Ramos (cell line): ENCODE measurements at regions not wholly inside any gene's neighbourhood (a gene's known extent, or its start where the extent isn't known, plus 50 kb on each side); places are given as distances from the start of the nearest gene placed in this dataset.

ENCODE experiments used
- in situ Hi-C: fragments of 300-500 bp; cut with MboI; formaldehyde crosslinking; loops from one replicate; pipeline ENCODE4 v1.14.3; 2022; ENCODE audit warnings: low sequenced_read_pairs; ENCODE audit not compliant: unreplicated experiment

GRCh38 chr5:61679562-61679961 lies 347.5 kb downstream of the ZSWIM6 start:
- in situ Hi-C loops: no loop called here

DNA sequence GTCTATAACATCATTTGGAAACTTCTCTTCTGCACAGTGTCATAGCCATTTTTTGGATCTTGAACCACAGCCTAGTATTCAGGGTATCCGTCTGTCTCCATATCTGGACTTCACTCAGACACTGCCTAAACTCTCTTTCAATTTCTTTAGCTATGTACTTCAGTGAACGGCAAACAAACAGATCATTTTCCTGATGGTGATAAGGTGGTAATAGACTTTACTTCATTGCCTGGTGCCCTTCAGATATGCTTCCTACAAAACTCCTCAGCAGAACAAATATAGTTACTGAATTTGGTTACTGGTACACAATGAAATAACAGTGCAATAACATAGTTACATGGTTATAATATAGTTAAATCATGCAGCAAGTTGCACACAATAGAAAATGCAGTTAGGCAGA lies 348.2 kb downstream of the ZSWIM6 start:
- in situ Hi-C loops: no loop called here

DNA sequence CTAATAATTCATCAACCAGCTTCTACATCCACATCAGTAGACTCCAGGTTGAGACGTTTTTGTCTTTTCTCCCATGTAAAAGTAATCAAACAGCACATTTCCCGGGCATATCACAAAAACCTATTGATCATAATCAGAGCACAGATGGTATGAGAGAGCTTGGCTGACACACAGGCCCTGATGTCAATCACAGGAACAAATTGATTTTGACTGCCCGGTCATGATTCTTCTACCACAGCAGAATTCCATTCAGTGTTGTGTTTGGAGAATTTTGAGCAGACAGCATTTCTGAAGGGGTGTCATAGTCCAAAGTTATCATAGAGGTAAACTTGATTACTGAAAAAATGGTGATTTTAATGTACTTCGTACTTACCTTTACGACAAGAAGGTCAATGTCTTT lies 351.1 kb downstream of the ZSWIM6 start:
- in situ Hi-C loops: no loop called here

- in situ Hi-C loops: no loop called here
These were observed 351.9 kb downstream of the ZSWIM6 start for GRCh38 chr5:61683926-61684325.

- in situ Hi-C loops: no loop called here
These were observed 354.6 kb downstream of the ZSWIM6 start for GRCh38 chr5:61686491-61687257.

GRCh38 chr5:61687371-61687770 lies 355.3 kb downstream of the ZSWIM6 start:
- in situ Hi-C loops: no loop called here

- in situ Hi-C loops: no loop called here
These were observed 357.2 kb downstream of the ZSWIM6 start for GRCh38 chr5:61689153-61689846.

DNA sequence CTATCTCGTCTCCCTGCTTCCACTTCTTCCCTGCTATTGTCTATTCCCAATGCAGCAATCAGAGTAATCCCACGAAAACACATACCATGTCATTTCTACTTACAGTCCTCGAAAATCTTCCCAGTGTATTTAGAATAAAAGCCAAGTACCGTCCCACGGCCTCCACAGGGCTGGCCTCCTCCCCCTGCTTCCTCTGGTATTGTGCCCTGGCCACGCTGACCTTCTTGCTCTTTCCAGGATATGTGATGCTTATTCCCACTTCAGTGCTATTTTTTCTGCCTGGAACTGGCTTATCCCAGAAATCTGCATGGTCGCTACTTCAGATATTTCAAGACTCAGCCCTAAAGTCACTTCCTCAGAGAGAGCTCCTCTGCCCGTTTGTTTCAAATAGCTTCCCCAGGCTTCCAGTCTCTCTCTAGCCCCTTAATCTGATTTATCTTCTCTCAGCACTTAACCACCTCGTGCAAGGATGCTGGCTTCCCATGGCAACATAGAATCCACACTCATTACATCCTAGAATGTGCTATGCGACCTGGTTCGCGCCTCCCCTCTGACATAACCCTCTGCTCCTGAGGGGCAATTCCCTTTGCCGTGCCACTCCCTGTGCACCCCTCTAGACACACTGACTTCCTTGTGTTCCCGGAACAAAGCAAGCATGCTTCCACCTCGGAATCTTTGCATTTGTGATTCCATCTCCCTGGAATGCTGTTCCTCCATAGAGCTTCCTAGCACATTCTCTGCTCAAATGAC lies 365.9 kb downstream of the ZSWIM6 start:
- in situ Hi-C loops: no loop called here

DNA sequence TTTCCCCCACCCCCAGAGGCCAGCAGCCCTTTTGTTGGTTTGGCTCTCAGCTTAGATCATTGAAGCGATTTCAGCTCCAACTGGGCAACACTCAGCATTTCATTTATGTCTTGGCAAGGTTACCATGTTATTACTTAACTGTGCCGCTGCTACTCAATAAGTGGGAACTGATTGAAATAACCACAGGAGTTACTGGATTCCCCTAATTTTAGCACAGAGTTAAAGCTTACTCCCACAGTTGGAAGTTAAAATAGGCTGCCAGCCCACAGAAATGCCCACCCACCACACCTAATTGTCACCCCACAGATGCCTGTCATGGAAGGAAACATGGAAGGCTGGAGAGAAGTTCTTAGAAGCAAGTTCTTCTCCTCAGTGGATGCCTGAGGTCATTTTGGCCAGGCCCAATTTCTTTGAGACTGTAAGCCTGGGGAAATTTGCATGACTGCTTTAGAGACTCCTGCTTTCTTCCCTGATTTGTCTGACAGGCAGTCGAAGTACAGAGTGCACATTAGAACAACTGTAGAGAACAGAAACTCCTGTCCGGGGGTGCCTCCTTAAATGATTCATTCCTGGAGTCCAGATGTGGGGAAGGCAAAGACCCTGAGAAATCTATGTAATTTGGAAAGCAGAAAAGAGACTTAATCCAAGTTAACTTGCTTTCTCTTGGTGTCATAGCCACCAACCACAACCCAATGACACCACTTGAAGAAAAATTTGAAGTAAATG lies 370.0 kb downstream of the ZSWIM6 start:
- in situ Hi-C loops: no loop called here

- in situ Hi-C loops: no loop called here
These were observed 370.7 kb downstream of the ZSWIM6 start for GRCh38 chr5:61702784-61703183.

GRCh38 chr5:61704289-61704688 lies 372.2 kb downstream of the ZSWIM6 start:
- in situ Hi-C loops: no loop called here

GRCh38 chr5:61706751-61707150 lies 374.7 kb downstream of the ZSWIM6 start:
- in situ Hi-C loops: no loop called here

GRCh38 chr5:61719124-61719523 lies 387.1 kb downstream of the ZSWIM6 start:
- in situ Hi-C loops: no loop called here

DNA sequence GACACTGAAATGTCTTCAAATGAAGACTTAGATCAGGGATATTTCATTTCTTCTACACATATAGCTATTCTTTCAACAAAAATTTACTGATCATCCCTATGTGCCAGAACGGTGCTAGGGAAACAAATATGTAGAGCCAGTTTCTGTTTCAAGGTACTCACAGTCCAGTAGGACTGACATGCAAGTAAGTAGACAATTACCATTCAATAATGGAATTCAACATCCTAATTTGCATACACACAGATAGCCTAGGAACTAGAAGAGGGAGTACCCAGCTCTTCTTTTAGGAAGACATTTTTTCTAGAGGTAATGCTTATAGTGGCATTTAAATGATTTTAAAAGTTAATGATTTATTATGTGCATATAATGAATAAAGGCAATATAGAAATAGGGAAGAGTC lies 388.8 kb downstream of the ZSWIM6 start:
- in situ Hi-C loops: no loop called here

DNA sequence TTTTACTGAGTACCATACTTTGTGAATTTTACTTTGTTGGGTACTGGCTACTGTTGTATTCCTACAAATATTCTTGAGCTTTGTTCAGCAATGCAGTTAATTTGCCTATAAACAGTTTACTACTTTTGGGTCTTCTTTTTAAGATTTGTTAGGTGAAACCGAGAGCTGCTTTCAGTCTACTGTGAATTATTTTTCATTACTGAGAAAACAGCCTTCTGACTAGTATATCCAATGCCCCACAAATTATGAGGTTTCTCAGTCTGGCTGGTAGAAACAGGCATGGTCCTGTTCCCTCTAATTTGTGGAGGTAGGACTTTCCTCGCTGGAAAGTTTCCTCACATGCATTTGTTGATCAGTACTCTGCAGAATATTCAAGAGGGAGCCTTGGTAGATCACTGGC lies 392.0 kb downstream of the ZSWIM6 start:
- in situ Hi-C loops: no loop called here

DNA sequence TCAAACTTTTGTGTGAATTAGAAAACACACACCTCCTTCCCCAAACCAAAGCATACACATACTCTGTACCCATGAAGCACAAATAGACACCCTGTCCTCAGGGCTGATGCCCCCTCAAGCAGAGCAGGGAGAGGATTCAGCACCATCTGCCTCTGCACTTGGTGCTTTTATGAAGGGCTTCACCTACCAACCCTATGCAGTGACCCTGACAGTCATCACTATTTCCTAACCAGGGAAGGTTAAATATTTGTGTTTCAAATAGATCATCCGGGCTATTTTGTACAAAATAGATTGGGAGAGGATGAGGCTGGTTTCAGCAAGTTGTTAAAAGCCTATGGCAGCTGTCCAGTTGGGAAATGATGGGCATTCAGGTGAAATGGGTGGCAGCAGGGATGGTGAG lies 396.2 kb downstream of the ZSWIM6 start:
- in situ Hi-C loops: no loop called here

GRCh38 chr5:61730866-61731265 lies 398.8 kb downstream of the ZSWIM6 start:
- in situ Hi-C loops: no loop called here

DNA sequence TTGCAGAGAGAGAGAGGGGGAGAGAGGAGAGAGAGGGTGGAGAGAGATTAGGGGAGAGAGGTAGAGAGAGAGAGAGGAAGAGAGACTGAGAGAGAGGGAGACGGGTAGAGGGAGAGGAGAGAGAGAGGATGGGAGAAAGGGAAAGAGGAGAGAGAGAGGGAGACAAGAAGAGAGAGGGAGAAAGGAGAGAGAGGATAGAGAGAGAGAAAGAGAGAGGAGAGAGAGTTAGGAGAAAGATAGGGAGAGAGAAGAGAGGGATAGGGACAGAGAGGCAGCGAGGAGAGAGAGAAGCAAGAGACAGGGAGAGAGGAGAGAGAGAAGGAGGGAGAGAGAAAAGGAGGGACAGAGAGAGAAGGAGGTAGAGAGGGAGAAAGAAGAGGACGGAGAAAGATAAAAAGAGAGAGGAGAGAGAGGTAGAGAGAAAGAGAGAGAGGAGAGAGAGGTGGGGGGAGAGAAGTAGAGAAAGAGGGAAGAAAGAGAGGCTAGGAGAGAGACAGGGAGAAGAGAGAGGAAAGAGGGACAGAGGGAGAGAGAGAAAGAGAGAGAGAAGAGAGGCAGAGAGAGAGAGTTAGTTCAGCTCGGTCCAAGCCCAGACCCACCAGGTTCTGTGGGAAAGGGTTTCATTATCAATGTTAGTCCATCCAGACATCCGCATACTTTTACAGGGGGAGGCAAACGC lies 399.3 kb downstream of the ZSWIM6 start:
- in situ Hi-C loops: no loop called here

GRCh38 chr5:61731946-61732314 lies 399.9 kb downstream of the ZSWIM6 start:
- in situ Hi-C loops: no loop called here

GRCh38 chr5:61732369-61732768 lies 400.3 kb downstream of the ZSWIM6 start:
- in situ Hi-C loops: no loop called here
